ENCODE measurements at regions not wholly inside any gene's neighbourhood (a gene's known extent, or its start where the extent isn't known, plus 50 kb on each side); places are given as distances from the start of the nearest gene placed in this dataset.
"Not testable (repeated sequence)": the region's sequence is repeated elsewhere in the genome, so short reads cannot be mapped to it uniquely, and the experiment has no call there.

DNA sequence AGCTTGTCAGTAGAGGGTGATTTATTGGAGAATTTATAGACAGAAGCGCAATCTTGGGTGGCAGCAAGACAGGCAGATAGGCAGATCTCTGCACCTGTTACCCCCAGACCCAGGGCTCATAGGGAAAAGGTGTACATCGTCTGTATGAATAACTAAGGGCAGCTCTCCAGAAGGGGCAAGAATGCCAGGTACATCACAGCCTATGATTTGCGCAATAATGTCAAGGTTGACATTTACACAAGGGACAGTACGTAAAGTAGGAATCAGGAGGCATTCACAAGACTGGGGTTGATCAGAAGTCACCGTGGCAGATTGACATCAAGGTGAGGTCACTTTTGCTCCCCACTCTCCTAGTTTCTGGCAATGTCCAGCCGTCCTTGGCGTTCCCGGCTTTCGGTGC lies 524.1 kb downstream of the TRIML1 start:
- H3K27ac Mint-ChIP-seq (ENCODE audit: unreplicated experiment) = no peak overlapping the region

DNA sequence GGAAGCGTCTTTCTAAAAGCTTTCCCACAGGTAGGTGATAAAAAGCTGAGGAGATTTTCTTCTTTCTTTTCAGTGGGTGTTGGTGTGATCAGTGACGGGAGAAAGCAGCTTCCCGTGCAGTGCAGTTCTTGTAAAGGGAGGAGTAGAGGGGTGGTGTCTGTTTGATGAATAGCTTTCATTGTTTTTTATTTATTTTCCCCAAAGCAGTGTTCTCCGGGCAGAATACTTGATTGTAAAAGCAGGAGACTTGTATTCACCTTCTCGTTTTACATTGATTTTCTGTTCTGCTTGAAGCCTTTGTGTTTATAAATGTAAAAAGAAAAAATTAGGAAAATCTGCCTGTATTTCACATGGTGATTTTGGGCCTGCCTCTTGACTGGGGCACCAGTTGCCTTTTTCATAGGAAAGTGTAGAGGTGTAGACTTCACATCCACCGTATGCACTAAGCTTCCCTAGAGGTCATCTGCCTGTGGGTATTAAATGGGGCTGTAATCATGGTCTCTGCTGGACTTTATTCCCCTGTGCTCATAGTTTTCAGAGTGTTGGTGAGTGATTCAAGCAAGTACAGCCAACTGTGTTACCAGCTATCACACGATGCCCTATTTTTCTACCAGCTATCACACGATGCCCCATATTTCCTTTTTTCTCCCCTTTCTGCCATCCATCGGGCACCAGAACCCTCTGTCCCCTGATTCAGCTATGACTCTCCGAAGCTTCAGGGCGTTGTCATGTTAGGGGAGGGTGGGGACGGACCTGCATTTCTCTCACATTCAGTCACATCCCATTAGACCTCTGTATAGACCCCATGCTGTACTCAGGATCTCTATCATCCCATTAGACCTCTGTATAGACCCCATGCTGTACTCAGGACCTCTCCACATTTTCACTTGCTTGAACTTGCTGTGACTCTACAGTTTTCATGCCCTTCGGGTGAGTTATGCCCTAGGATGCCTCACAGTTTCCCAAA lies 526.5 kb downstream of the TRIML1 start:
- Mint-ChIP-seq H3K4me3 (ENCODE audit: unreplicated experiment) (no peak overlapping the region), H3K9me3 (ENCODE audit: unreplicated experiment) (peaks cover 19% of the 10 kb centered on the region), H3K36me3 (ENCODE audit: unreplicated experiment) (peaks cover 5% of the 10 kb centered on the region), H3K4me1 (ENCODE audit: unreplicated experiment) (peaks cover 22% of the 10 kb centered on the region), H3K27ac (ENCODE audit: unreplicated experiment) (peak overlapping the region; percentile 13), H3K27me3 (ENCODE audit: unreplicated experiment) (no peaks in the 10 kb centered on the region)
- TF ChIP-seq, protein P1, sequence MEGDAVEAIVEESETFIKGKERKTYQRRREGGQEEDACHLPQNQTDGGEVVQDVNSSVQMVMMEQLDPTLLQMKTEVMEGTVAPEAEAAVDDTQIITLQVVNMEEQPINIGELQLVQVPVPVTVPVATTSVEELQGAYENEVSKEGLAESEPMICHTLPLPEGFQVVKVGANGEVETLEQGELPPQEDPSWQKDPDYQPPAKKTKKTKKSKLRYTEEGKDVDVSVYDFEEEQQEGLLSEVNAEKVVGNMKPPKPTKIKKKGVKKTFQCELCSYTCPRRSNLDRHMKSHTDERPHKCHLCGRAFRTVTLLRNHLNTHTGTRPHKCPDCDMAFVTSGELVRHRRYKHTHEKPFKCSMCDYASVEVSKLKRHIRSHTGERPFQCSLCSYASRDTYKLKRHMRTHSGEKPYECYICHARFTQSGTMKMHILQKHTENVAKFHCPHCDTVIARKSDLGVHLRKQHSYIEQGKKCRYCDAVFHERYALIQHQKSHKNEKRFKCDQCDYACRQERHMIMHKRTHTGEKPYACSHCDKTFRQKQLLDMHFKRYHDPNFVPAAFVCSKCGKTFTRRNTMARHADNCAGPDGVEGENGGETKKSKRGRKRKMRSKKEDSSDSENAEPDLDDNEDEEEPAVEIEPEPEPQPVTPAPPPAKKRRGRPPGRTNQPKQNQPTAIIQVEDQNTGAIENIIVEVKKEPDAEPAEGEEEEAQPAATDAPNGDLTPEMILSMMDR (IDR thresholded peaks at IDR 0.05) = no peak
- no peak for DNase-seq (ENCODE audit: extremely low spot score, unreplicated experiment)

More for the DNA sequence above, 524.1 kb downstream of the TRIML1 start:
- Mint-ChIP-seq H3K4me3 (ENCODE audit: unreplicated experiment) (no peak overlapping the region), H3K36me3 (ENCODE audit: unreplicated experiment) (peaks cover 2% of the 10 kb centered on the region), H3K4me1 (ENCODE audit: unreplicated experiment) (peaks cover 24% of the 10 kb centered on the region), H3K27me3 (ENCODE audit: unreplicated experiment) (no peaks in the 10 kb centered on the region), H3K9me3 (ENCODE audit: unreplicated experiment) (peaks cover 4% of the 10 kb centered on the region)
- TF ChIP-seq, protein P1 (IDR thresholded peaks at IDR 0.05) = no peak
- DNase-seq (ENCODE audit: extremely low spot score, unreplicated experiment) = no peak

DNA sequence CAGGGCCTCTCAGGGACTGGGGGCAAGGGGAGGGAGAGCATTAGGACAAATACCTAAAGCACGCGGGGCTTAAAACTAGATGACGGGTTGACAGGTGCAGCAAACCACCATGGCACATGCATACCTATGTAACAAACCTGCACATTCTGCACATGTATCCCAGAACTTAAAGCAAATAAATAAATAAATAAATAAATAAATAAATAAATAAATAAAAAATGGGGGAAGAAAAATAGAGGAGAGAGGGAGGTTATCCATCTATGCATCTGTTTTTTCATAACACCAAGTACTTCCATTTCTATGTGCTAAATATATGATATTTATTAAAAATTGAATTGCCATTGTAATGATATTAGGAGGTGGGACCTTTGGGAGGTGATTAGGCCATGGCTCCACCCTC lies 539.5 kb downstream of the TRIML1 start:
- not testable (repeated sequence) for H3K27me3 Mint-ChIP-seq (ENCODE audit: unreplicated experiment); H3K4me3 Mint-ChIP-seq (ENCODE audit: unreplicated experiment); H3K36me3 Mint-ChIP-seq (ENCODE audit: unreplicated experiment); DNase-seq (ENCODE audit: extremely low spot score, unreplicated experiment); H3K4me1 Mint-ChIP-seq (ENCODE audit: unreplicated experiment); H3K27ac Mint-ChIP-seq (ENCODE audit: unreplicated experiment)
- peaks cover 15% of the 10 kb centered on the region for H3K9me3 Mint-ChIP-seq (ENCODE audit: unreplicated experiment)

DNA sequence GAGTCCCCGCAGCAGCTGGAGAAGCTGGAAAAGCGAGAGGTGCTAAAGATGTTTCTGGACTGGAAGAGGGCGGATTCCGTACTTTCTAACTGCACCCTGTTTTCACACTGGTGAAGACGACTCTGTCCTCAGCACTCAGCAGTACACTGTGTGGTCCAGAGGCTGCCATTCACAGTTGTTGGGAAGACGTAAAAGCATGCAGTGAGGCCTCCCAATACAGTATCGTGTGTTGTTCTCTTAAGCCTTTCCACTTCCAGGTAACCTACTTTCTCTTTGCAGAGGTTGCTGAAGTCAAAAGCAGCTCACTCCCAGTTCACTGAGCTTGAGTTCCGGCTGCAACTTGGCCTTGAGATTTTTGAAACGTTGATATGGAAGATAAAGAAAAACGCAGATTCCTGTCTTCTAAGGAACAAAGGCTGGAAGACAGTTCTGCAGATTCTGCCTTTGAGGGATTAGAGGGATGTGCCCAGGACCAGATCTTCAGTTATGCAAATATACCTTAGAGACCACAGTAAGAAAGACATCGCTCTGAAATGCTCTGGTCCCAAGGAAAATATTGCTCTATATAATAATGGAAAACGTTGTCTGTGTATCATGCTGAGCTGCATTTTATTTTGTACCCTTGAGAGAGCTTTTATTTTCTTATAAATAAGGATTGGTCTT lies 540.9 kb downstream of the TRIML1 start:
- Mint-ChIP-seq H3K36me3 (ENCODE audit: unreplicated experiment) (peaks cover 3% of the 10 kb centered on the region), H3K27ac (ENCODE audit: unreplicated experiment) (no peak overlapping the region), H3K4me3 (ENCODE audit: unreplicated experiment) (no peak overlapping the region), H3K9me3 (ENCODE audit: unreplicated experiment) (peaks cover 13% of the 10 kb centered on the region), H3K27me3 (ENCODE audit: unreplicated experiment) (no peaks in the 10 kb centered on the region), H3K4me1 (ENCODE audit: unreplicated experiment) (no peaks in the 10 kb centered on the region)
- no peak for DNase-seq (ENCODE audit: extremely low spot score, unreplicated experiment)
- TF ChIP-seq, protein P1 (IDR thresholded peaks at IDR 0.05) = no peak

DNA sequence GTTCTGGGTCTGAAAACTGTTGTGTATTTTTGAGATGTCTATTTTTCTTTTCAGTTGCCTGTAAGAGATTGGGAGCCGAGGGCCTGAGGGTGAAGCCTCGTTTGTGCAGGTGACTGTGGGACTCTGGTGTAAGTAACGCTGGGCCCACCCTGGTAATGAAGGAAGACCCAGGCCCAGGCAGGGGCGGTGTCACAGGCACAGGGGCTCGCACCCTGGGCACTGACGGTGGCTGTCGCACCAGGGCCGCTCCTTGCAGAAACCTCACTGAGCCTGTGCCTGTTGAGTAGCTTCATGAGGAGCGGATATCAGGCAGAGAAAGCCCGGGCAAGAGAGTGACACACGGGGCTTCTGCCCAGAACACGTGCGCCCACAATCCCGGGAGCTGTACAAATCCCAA lies 541.4 kb downstream of the TRIML1 start:
- Mint-ChIP-seq H3K27me3 (ENCODE audit: unreplicated experiment) (no peaks in the 10 kb centered on the region), H3K36me3 (ENCODE audit: unreplicated experiment) (no peaks in the 10 kb centered on the region), H3K9me3 (ENCODE audit: unreplicated experiment) (peaks cover 8% of the 10 kb centered on the region), H3K4me3 (ENCODE audit: unreplicated experiment) (no peak overlapping the region), H3K4me1 (ENCODE audit: unreplicated experiment) (no peaks in the 10 kb centered on the region), H3K27ac (ENCODE audit: unreplicated experiment) (no peak overlapping the region)
- TF ChIP-seq, protein P1 (IDR thresholded peaks at IDR 0.05) = no peak
- no peak for DNase-seq (ENCODE audit: extremely low spot score, unreplicated experiment)

Measured in osteocyte (in vitro differentiated cells).